CD4-positive, CD25-positive, alpha-beta regulatory T cell (primary cell): ENCODE measurements at regions not wholly inside any gene's neighbourhood (a gene's known extent, or its start where the extent isn't known, plus 50 kb on each side); places are given as distances from the start of the nearest gene placed in this dataset.

ENCODE experiments used
- ATAC-seq, 2 donors: fragments of 150-1000 bp; cut with Tn5 transposase; one replicate each; pipeline ENCODE4 v1.10.0; 2021; ENCODE audit warnings: low read depth in 2 of 2, moderate number of reproducible peaks in 2 of 2, moderate library complexity in 1 of 2
- DNase-seq, 3 donors: peaks; one replicate each; pipeline versions ENCODE4 v3.0.0 to v3.0.0-alpha.2; 2012 to 2022; ENCODE audit warnings: mixed read lengths in 1 of 3
- H3K27ac ChIP-seq: one replicate; pipeline ENCODE4 v1.7.0; 2013; ENCODE audit warnings: mild to moderate bottlenecking, low read length; ENCODE audit not compliant: insufficient read depth, poor library complexity, severe bottlenecking
- H3K27me3 ChIP-seq: one replicate; pipeline ENCODE4 v1.7.0; 2013; ENCODE audit warnings: low read length; ENCODE audit not compliant: control insufficient read depth, insufficient read depth
- H3K36me3 ChIP-seq: one replicate; pipeline ENCODE4 v1.7.0; 2013; ENCODE audit warnings: mild to moderate bottlenecking, low read length, moderate library complexity; ENCODE audit not compliant: control insufficient read depth, insufficient read depth
- H3K4me1 ChIP-seq: 2 replicates; pipeline ENCODE4 v1.7.0; 2013; ENCODE audit warnings: mild to moderate bottlenecking, low read length; ENCODE audit not compliant: insufficient read depth, control insufficient read depth, poor library complexity, severe bottlenecking
- H3K4me3 ChIP-seq: one replicate; pipeline ENCODE4 v1.7.0; 2013; ENCODE audit warnings: low read depth, mild to moderate bottlenecking, low read length, moderate library complexity
- H3K9me3 ChIP-seq, 2 experiments: 1 replicate in 1 of 2; 2 replicates in 1 of 2; pipeline ENCODE4 v1.7.0; 2013; ENCODE audit warnings: low read length in 2 of 2, mild to moderate bottlenecking in 1 of 2, moderate library complexity in 1 of 2; ENCODE audit not compliant: control insufficient read depth in 2 of 2
- H3K27ac Mint-ChIP-seq, 3 donors: one replicate each; pipeline ENCODE4 v1.8.0; 2020 to 2022; ENCODE audit warnings: mild to moderate bottlenecking in 3 of 3, mixed read lengths in 3 of 3, moderate library complexity in 2 of 3
- H3K27me3 Mint-ChIP-seq: one replicate; pipeline ENCODE4 v1.8.0; 2022; ENCODE audit warnings: mild to moderate bottlenecking, mixed read lengths
- H3K36me3 Mint-ChIP-seq: one replicate; pipeline ENCODE4 v1.8.0; 2020; ENCODE audit warnings: mixed read lengths
- H3K4me1 Mint-ChIP-seq, 4 donors: one replicate each; pipeline ENCODE4 v1.8.0; 2020 to 2022; ENCODE audit warnings: mixed read lengths in 4 of 4, mild to moderate bottlenecking in 1 of 4
- H3K4me3 Mint-ChIP-seq, 4 donors: one replicate each; pipeline ENCODE4 v1.8.0; 2020 to 2022; ENCODE audit warnings: mild to moderate bottlenecking in 4 of 4, mixed read lengths in 4 of 4, moderate library complexity in 3 of 4
- H3K9me3 Mint-ChIP-seq, 7 donors: one replicate each; pipeline ENCODE4 v1.8.0; 2020 to 2022; ENCODE audit warnings: mixed read lengths in 7 of 7, mild to moderate bottlenecking in 3 of 7, moderate library complexity in 2 of 7

DNA sequence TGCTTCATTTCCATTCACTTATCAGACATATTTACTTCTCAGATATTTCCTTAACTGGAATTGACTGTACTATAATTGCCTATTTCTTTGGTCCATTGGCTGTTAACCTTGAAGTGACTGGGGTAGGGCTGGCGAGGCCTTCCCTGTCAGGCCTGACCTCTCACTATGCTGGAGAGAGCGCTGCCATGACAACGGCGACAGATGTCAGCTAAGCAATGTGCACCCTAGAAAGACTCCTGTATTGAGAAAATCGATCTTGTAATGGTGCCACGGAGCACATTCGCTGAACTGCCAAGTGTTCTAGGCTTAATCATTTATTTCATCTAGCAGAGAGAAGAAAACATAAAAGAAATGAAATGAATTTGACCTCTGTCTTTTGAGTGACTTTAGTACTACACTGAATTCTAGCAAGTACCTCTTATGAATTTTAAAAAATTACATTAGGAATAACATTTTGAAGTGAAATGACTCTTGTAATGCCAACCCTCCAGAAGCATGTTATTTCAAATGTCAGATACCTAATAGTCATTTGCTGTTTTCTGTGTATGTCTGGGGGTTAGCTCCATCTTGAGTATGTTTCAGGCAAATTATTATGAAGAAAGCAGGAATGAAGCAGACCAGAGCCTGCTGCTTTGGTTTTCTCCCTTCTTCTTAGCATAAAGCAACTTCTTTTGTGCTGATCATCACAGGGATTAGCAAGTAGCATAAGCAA, 148.0 kb downstream of the SNX10 start:
- peaks cover 20% of the 10 kb centered on the region for H3K27me3 Mint-ChIP-seq
- H3K27me3 ChIP-seq = peaks cover 7% of the 10 kb centered on the region
- H3K4me3 ChIP-seq = no peak overlapping the region
- H3K9me3 ChIP-seq = no peaks in the 10 kb centered on the region
- no peaks in the 10 kb centered on the region for H3K36me3 Mint-ChIP-seq
- ATAC-seq = no peak
- H3K27ac Mint-ChIP-seq = no peak overlapping the region
- no peaks in the 10 kb centered on the region for H3K4me1 ChIP-seq
- DNase-seq = no peak
- H3K4me1 Mint-ChIP-seq = no peaks in the 10 kb centered on the region
- H3K27ac ChIP-seq = no peak overlapping the region
- no peaks in the 10 kb centered on the region for H3K9me3 Mint-ChIP-seq
- no peaks in the 10 kb centered on the region for H3K36me3 ChIP-seq
- no peak overlapping the region for H3K4me3 Mint-ChIP-seq

DNA sequence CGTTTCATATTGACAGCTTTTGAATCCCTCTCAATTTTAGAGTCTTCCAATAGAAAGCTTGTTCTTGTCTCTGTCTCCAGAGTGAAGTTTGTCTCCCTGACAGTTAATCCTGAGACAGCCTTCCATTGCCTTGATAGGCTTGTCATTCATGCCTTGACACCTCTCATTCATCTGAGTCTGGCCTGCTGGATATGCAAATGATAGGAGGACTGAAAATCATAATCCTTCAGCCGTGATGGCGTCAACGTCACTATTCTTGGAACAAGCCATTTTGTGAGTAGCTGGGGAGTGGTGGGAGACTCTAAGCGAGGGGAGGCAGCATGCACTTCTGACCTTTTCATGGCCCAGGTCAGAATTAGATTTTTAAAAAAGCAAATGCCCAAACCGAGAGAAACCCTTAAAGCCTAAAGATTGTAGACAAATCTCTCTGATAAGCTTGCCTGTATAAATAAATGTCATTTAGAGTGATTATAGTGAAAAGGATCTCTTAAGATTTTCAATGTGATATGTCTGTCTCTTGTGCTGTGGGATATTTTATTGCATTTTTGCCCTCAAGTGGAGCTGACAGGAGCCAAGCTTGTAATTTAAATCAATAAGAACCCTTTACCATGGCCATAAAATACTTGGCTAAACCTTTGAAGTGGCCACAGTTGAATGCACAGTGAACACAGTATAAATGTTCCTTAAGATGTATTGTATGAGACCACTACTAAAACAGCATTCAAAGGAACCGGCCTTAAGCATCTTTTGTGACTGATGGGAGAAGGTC, 148.8 kb downstream of the SNX10 start:
- no peak for DNase-seq
- Mint-ChIP-seq H3K36me3 (no peaks in the 10 kb centered on the region), H3K27me3 (peaks cover 19% of the 10 kb centered on the region), H3K4me1 (no peaks in the 10 kb centered on the region), H3K9me3 (no peaks in the 10 kb centered on the region), H3K27ac (no peak overlapping the region), H3K4me3 (no peak overlapping the region)
- H3K27me3 ChIP-seq = peaks cover 7% of the 10 kb centered on the region
- no peak overlapping the region for H3K27ac ChIP-seq
- H3K4me3 ChIP-seq = no peak overlapping the region
- no peaks in the 10 kb centered on the region for H3K4me1 ChIP-seq
- H3K36me3 ChIP-seq = no peaks in the 10 kb centered on the region
- no peak for ATAC-seq
- H3K9me3 ChIP-seq = no peaks in the 10 kb centered on the region

GRCh38 chr7:26441002-26441521, 149.4 kb downstream of the SNX10 start:
- no peak overlapping the region for H3K4me3 ChIP-seq
- no peaks in the 10 kb centered on the region for H3K36me3 Mint-ChIP-seq
- no peak overlapping the region for H3K27ac Mint-ChIP-seq
- no peak for ATAC-seq
- DNase-seq = no peak
- H3K27me3 ChIP-seq = peaks cover 6% of the 10 kb centered on the region
- no peaks in the 10 kb centered on the region for H3K4me1 Mint-ChIP-seq
- peaks cover 18% of the 10 kb centered on the region for H3K27me3 Mint-ChIP-seq
- no peaks in the 10 kb centered on the region for H3K9me3 Mint-ChIP-seq
- no peaks in the 10 kb centered on the region for H3K9me3 ChIP-seq
- H3K36me3 ChIP-seq = no peaks in the 10 kb centered on the region
- no peak overlapping the region for H3K4me3 Mint-ChIP-seq
- no peak overlapping the region for H3K27ac ChIP-seq
- H3K4me1 ChIP-seq = no peaks in the 10 kb centered on the region

- Histone ChIP-seq H3K4me1 (no peaks in the 10 kb centered on the region), H3K36me3 (no peaks in the 10 kb centered on the region), H3K9me3 (no peaks in the 10 kb centered on the region), H3K27me3 (peaks cover 6% of the 10 kb centered on the region), H3K27ac (no peak overlapping the region), H3K4me3 (no peak overlapping the region)
- no peak overlapping the region for H3K4me3 Mint-ChIP-seq
- no peak overlapping the region for H3K27ac Mint-ChIP-seq
- no peaks in the 10 kb centered on the region for H3K36me3 Mint-ChIP-seq
- H3K4me1 Mint-ChIP-seq = no peaks in the 10 kb centered on the region
- H3K9me3 Mint-ChIP-seq = no peaks in the 10 kb centered on the region
- ATAC-seq (no peak), DNase-seq (no peak)
- H3K27me3 Mint-ChIP-seq = peaks cover 18% of the 10 kb centered on the region
Measured at GRCh38 chr7:26441611-26442277, 150.1 kb downstream of the SNX10 start.

DNA sequence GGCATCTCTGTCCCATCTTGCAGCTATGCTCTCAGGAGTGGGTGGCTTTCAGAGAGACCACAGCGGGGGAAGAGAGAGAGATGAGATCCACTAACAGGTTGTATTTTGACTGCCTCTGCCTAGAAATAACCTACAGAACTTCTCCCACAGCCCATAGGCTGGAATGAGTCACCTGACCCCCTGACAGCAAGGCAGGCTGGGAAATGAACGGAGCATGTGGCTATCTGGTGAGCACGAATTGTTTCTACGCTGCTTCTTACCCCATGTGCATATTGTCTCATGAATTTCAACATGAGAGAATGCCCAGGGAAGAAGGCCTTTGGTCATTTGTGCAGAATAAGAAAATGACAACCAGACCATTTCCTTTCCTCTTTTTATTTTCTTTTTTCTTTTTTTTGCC, 151.3 kb downstream of the SNX10 start:
- Mint-ChIP-seq H3K36me3 (no peaks in the 10 kb centered on the region), H3K4me1 (no peaks in the 10 kb centered on the region)

DNA sequence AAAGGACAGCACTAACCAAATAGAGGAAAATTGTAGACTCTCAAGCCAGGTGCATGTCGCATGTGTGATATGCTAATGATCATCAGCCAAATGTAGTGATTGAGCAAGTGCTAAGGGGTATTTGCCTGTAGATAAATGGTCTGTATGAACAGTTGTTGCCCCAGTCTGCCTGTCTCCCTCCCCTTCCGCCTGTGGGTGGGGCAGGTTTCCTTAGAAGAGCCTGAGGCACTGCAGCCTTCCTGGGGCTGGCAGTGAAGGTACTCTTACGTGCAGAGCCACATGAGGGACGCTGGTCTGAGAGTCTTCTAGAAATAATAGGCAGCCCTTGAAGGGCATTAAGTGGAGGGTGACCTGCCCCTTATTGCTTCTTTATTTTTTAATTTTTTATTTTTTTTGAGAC, 152.1 kb downstream of the SNX10 start:
- H3K36me3 Mint-ChIP-seq = no peaks in the 10 kb centered on the region
- peaks cover 6% of the 10 kb centered on the region for H3K27me3 ChIP-seq
- no peaks in the 10 kb centered on the region for H3K4me1 Mint-ChIP-seq
- no peak overlapping the region for H3K4me3 Mint-ChIP-seq
- H3K36me3 ChIP-seq = no peaks in the 10 kb centered on the region
- H3K27me3 Mint-ChIP-seq = peaks cover 18% of the 10 kb centered on the region
- ATAC-seq (no peak), DNase-seq (no peak)
- H3K9me3 Mint-ChIP-seq = no peaks in the 10 kb centered on the region
- no peak overlapping the region for H3K27ac ChIP-seq
- H3K9me3 ChIP-seq = no peaks in the 10 kb centered on the region
- no peak overlapping the region for H3K4me3 ChIP-seq
- H3K27ac Mint-ChIP-seq = no peak overlapping the region
- no peaks in the 10 kb centered on the region for H3K4me1 ChIP-seq

More for the DNA sequence above, 151.3 kb downstream of the SNX10 start:
- Histone ChIP-seq H3K9me3 (no peaks in the 10 kb centered on the region), H3K27ac (no peak overlapping the region), H3K27me3 (peaks cover 6% of the 10 kb centered on the region), H3K4me1 (no peaks in the 10 kb centered on the region), H3K36me3 (no peaks in the 10 kb centered on the region), H3K4me3 (no peak overlapping the region)
- no peaks in the 10 kb centered on the region for H3K9me3 Mint-ChIP-seq
- DNase-seq (no peak), ATAC-seq (no peak)
- H3K27ac Mint-ChIP-seq = no peak overlapping the region
- peaks cover 13% of the 10 kb centered on the region for H3K27me3 Mint-ChIP-seq
- H3K4me3 Mint-ChIP-seq = no peak overlapping the region

DNA sequence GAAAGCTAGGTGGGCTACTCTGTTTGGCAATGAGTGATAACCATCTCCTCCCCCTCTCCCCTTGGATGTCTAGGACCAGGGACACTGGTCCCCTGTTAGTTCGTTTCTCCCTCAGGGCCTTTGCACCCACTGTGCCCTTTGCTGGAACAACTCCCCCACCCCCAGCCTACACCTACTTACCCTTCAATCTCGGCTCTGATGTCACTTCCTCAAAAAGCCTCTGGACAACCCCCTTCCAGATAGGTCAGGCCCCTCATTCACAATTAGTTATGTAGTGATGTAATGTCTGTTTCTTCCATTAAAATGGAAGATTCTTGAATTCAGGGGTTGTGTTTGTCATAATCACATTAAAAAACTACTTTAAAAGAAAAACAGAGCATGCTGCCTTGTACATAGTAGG, 152.9 kb downstream of the SNX10 start:
- H3K27ac ChIP-seq = no peak overlapping the region
- no peaks in the 10 kb centered on the region for H3K36me3 Mint-ChIP-seq
- no peaks in the 10 kb centered on the region for H3K9me3 ChIP-seq
- H3K27me3 Mint-ChIP-seq = peaks cover 19% of the 10 kb centered on the region
- H3K27me3 ChIP-seq = peaks cover 7% of the 10 kb centered on the region
- no peak overlapping the region for H3K4me3 ChIP-seq
- no peaks in the 10 kb centered on the region for H3K4me1 Mint-ChIP-seq
- H3K4me3 Mint-ChIP-seq = no peak overlapping the region
- no peak for ATAC-seq
- H3K36me3 ChIP-seq = no peaks in the 10 kb centered on the region
- no peak overlapping the region for H3K27ac Mint-ChIP-seq
- no peaks in the 10 kb centered on the region for H3K9me3 Mint-ChIP-seq
- H3K4me1 ChIP-seq = no peaks in the 10 kb centered on the region
- no peak for DNase-seq
